GM19238 (cell line): ENCODE measurements at regions not wholly inside any gene's neighbourhood (a gene's known extent, or its start where the extent isn't known, plus 50 kb on each side); places are given as distances from the start of the nearest gene placed in this dataset.
"Not testable (repeated sequence)": the region's sequence is repeated elsewhere in the genome, so short reads cannot be mapped to it uniquely, and the experiment has no call there.

ENCODE experiments used
- DNase-seq: peaks from one replicate; pipeline ENCODE4 v3.0.0; 2011; ENCODE audit warnings: low spot score; ENCODE audit not compliant: insufficient read length

DNA sequence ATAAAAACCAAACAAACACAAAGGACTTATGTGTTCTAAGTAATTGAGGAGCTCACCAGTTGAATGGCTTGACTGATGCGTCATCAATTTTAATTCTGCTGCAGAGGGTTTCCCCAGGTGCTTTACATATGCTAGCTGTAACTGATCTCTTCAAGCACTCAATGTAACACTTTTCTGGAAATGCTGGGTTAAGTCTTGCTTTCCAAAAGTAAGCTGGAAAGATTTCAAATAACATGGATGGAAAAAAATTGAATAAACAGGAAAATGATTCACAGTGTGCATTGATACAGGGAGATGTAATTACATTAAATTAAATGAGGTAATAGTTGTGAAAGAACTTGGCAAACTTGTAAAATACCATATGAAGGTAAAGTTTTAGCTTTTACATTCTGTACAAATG is 186.7 kb upstream of the WDFY3 start:
- DNase-seq, result no peak

DNA sequence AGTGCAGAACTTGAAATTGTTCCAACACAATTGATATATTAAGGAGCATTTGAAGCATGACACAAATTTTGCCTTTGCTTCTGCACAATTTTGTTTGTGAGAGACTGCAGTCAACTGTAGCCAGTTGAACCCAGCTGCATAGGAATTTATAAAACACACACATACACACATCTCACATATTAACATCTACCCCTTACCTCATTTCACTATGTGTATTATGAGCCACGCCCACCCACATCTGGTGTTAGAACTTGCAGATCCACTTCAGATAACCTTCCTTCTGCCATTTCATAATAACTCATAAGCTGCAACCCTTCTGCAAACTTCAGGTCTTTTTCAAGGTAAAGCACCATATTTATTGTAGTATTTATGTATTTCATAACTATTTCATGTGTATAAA is 188.1 kb upstream of the WDFY3 start:
- no peak for DNase-seq

DNA sequence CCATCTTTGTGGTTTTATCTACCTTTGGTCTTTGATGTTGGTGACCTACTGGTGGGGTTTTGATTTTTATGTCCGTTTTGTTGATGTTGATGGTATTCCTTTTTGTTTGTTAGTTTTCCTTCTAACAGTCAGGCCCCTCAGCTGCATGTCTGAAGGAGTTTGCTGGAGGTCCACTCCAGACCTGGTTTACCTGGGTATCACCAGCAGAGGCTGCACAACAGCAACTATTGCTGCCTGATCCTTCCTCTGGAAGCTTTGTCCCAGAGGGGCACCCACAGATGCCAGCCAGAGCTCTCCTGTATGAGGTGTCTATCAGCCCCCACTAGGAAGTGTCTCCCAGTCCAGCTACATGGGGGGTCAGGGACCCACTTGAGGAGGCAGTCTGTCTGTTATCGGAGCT is 199.3 kb upstream of the WDFY3 start:
- no peak for DNase-seq

DNA sequence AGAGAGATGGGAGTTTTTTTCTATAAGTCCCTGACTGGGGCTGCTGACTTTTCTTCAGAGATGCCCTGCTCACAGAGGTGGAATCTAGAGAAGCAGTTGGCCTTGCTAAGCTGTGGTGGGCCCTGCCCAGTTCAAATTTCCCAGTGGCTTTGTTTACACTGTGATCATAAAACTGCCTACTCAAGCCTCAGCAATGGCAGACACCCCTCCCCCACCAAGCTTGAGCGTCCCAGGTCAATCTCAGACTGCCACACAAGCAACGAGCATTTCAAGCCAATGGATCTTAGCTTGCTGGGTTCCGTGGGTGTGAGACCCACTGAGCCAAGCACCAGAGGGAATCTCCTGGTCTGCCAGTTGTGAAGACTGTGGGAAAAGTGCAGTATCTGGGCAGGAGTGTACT is 199.8 kb upstream of the WDFY3 start:
- DNase-seq, result no peak

DNA sequence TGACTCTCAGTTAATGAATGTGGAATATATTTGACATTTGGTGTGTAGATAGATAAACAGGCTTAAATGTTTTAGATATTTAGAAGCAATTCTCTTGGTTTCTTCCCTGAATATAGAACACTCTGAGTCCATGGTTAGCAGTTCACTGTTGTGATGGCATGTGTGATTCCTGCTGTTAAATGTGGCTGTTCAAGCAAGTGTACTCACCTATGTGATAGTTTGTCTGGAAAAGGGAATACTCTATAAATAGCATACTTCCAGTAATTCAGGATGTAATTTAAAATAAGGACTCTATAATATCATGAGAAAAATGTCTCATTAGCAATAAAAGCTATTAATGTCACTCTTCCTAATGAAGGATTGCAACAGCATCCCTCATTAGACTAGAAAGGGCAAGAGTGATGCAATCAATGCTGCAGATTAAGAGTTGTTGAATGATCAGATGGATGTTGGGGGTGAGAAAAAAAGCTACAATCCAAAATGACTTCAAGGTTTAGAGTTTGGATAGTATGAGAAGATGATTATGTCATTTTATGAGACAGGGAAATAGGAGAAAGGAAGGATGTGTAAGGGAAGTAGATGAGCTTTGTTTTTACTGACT is 201.8 kb upstream of the WDFY3 start:
- no peak for DNase-seq

DNA sequence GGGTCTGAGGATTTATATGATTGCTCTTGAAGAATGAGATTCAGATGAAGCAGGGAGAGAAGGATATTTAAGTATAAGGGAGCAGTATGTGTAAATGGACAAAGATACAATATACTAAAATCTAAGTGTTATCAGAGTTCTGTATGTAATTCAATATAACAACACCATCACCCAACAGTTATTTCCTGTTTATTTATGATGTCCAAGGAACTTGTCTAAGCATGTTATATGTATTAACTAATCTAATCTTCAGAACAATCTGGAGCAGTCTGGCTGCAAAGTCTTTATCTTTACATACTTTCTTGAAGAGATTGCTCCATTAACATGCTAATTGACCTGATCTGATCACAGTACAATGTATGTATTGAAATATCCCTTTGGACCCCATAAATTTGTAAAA is 203.8 kb upstream of the WDFY3 start:
- no peak for DNase-seq

DNA sequence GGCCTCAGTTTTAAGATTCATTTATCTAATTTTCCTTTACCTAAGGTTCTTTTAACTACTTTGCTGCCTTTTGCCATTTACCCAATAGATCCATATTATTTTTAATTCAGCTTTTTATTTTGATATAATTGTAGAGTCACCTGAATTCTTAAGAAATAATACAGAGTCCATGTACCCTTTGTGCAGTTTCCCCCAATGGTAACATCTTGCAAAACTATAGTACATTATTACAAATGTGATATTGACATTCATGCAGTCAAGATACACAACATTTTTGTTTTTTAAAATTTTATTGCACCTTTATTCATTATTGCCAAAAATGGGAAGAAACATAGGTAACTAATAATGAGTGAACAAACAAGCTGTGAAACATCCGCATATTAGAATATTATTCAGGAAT is 208.7 kb upstream of the WDFY3 start:
- no peak for DNase-seq

DNA sequence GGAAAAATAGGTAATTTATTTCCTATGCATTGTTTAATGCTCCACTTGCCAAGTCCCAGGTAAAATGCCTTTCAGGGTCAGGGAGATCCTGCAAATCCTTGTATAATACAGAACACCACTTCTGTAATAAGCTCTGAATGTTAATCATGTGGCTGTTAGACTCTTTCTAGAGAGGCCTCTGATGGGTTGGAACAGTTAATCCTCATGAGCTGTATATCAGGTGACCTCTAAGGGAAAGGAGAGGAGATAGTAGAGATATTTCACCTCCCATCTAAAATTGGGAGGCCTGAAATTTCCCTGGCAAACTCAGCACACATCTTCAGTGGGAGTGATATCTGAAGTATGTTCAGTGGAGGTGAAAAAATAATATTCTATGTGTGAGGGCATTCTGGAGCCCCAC is 210.6 kb upstream of the WDFY3 start:
- DNase-seq, result no peak

DNA sequence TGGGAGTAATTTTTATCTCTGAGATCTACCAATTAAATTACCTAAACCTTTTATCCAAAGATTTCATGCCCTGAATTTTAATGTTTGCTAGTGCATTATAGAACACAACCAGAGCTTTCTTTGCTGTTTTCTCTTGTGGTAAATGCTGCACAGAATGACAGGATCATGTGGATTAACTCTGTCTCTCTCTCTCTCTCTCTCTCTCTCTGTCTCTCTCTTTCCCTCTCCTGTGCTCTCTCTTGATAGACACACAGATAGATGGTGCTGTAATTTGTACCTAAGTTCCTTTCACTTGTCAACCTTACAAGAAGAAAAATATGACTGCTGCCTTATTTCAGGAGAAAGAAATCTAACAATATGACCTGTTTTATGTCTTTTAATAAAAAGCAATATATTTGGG is 211.2 kb upstream of the WDFY3 start:
- DNase-seq, result no peak

DNA sequence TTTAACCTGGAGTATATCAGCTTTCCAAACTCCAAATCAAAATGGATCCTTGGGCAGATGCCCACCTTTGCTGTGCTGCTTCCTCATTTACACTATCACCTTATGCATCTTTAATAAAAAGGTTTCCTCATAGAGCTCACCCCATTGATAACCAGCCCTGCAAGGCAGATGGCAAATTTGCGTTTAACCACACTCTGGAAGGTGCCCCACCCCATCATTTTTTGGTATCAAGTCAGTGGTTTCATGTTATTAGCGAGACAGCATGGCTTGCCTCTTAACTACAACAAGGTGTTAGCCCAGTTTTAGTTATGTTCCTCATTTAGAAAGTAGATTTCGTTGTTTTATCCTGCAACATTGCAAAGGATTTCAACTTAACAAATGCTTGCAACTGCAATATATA is 214.0 kb upstream of the WDFY3 start:
- DNase-seq, result no peak

DNA sequence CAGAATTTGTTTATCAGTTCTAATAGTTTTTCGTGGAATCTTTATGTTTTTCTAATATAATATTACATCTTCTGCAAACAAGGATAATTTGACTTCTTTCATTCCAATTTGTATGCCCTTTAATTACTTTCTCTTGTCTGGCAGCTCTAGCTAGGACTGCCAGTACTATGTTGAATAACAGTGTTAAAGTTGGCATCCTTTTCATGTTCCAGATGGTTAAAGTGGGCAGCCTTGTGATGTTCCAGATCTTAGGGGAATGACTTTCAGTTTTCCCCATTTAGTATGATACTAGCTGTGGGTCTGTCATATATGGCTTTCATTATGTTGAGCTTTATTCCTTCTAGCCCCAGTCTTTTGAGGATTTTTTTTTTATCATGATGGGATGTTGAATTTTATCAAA is 220.6 kb upstream of the WDFY3 start:
- DNase-seq, result no peak

DNA sequence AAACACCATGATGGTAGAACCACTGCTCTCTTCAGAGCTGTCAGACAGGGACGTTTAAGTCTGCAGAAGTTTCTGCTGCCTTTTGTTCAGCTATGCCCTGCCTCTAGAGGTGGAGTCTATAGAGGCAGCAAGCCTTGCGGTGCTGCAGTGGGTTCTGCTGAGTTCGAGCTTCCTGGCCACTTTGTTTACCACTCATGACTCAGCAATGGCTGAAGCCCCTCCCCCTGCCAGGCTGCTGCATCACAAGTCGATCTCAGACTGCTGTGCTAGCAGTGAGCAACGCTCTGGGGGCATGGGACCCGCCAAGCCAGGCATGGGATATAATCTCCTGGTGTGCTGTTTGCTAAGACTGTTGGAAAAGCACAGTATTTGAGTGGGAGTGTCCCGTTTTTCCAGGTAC is 229.5 kb upstream of the WDFY3 start:
- DNase-seq, result not testable (repeated sequence)

DNA sequence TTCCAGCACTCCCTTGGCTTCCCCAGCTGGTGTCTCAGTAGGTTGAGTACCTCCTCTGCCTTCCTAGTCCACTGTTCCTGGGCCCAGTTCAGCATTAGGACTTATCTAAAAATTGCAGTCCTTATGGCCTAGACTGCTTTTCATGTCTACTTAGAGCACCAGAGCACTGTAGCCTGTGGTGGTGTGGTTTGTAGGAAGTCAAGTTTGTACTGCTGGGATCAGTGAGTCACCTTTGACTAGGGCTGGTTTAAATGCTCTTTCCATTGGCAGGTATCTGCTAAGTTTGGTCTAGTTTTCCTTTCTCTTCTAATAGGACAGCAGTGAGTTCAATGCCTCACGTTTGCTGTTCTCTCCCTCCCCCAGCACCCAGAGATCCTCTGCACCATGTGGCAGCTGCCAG is 233.6 kb upstream of the WDFY3 start:
- no peak for DNase-seq

DNA sequence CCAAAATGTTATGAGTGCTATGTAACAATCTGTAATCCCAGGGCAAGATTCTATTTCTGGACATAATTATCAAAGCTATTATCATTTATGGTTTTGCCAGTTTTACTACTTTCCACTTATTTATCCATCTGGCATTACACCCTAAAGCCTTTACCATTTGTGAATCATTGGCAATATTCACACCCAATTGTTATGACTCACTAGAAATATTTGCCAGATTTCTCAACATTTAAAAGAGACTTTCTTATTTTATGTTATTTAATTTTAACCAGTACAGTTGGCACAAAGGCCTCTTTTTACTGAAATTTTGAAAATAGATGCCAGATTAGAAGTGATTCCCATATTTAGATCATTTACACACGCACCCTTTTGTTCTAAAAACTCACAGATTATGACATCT is 242.7 kb upstream of the WDFY3 start:
- DNase-seq, result no peak

DNA sequence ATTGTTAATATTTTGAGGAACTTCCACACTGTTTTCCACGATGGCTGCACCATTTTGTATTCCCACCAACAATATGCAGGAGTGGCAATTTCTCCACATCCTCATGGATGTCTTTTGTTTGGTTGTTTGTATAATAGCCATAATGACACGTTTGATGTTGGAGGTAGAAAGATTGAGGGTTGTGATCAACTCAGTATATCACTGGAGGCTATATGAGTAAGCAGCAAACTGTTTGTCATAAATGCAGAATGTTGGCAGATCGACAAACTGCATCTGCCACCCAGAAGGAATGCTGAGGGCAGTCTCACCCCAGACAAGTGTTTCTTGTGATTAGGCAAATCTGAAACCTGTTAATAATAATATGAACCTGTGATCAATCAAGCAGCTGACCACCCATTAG is 243.9 kb upstream of the WDFY3 start:
- DNase-seq, result no peak

DNA sequence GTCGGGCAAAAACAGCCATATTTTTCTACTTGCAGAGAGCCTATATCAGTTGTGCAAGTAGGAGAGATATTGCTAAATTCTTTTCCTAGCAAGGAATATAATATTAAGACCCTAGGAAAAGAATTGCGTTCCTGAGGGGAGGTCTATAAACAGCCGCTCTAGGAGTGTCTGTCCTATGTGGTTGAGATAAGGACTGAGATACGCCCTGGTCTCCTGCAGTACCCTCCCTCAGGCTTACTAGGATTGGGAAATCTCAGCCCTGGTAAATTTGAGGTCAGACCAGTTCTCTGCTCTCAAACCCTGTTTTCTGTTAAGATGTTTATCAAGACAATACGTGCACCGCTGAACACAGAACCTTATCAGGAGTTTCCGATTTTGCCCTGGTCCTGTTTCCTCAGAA is 250.1 kb upstream of the WDFY3 start:
- DNase-seq, result not testable (repeated sequence)

DNA sequence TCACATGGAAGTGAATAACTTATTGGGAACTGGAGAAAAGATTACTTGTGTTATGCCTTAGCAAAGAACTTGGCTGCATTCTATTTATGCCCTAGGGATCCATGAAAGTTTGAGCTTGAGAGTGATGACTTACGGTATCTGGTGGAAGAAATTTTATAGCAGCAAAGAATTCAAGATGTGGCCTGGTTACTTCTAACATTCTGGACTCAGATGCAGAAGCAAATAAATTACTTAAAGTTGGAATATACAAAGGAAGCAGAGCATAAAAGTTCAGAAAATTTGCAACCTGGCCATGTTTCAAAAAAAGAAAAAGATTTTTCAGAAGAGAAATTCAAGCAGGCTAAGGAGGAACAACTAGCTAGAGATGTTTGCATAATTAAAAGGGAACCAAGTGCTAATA is 252.3 kb upstream of the WDFY3 start:
- no peak for DNase-seq

DNA sequence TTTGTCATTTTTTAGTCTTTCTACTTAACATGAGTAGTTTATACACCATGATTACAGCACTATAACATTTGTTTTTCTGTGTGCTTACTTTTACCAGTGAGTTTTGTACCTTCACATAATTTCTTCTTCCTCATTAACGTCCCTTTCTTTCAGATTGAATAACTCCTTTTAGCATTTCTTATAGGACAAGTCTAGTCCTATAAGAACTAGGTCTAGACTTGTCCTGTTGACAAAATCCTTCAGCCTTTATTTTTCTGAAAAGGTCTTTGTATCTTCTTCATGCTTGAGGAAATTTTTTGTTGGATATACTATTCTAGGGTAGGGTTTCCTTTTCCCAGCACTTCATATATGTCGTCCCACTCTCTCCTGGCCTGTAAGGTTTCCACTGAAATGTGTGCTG is 253.3 kb upstream of the ARHGAP24 start:
- no peak for DNase-seq

DNA sequence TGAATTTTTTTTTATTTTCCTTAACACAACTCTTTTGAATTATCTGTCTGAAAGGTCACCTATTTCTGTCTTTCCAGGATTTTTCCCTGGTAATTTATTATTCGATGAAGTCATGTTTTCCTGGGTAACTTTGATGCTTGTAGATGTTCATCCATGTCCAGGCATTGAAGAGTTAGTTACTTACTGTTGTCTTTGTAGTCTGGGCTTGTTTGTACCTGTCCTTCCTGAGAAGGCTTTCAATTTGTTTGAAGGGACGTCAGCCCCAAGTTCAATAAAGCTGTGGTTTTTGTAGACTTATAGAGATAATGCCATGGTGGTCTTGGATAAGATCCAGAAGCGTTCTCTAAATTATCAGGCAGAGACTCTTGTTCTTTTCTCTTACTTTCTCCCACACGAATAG is 252.4 kb upstream of the ARHGAP24 start:
- DNase-seq, result no peak

DNA sequence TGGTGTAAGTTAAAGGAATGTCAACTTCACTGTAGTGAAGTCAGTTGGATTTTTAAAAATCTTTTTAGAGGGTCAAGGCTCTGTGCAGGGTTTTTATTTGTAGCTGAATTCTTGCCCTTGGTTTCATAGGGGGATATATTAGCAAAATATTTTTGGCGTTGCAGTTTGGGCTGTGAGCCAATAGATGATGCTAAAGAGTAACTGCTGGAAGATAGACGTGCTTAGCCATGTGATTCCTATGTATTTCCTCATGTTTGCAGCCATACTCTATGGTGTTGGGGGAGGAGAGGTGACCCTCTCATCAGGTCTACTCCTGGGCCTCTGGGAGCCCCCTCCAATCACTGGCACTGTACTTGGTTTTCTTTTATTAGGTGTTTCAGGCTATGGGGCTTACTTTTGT is 246.7 kb upstream of the ARHGAP24 start:
- DNase-seq, result no peak

DNA sequence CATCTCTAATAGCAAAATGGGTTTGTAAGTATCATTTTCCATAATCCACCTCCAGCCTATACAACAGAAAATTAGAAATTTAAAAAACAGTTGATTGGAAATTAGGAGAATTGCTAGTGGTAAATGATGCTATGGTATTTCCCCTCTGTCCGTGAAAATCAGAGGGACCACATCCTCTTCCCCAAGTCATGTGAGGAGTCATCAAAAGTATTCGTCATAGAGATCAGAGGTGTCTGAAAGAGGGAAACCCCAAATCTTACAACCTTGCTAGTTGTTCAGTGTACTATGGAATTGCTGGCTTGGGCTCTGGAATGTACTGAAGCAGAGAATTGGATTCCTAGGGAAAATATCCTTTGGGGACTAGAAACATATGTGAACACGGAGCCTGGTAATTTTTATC is 241.4 kb upstream of the ARHGAP24 start:
- no peak for DNase-seq

DNA sequence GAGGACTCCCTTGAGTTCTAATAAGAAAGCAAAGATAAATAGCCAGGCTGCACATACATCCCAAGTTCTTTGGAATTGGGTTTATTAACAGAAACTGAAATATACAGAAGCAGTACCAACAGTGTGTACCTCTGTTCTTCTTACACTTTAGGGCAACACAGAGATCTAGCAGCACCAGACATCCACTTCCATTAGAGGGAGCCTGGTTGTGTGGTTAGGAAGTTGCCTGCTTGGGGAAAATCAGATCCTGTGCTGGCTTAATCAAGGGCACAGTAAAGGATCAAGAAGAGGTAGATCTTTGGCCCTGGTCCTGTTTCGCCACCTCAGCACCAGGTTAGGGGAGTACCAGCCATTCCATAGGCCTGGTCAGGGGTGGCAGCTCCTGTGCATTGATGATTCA is 231.1 kb upstream of the ARHGAP24 start:
- no peak for DNase-seq

DNA sequence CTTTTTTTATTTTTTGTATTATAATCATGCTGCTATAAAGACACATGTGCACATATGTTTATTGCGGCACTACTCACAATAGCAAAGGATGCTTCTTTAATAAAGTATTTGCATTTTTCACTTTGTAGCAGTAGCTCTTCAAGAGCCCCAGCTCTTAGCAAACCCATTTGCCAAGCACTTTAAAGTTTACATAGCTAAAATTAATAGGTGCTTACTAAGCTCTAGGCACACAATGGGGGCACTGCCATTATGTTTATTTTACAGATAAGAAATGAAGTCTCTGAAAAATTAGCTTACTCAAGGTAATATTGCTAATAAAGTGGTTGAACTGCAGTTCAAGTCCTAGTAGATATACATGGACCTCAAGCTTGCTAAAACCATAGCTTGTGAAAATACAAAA is 230.3 kb upstream of the ARHGAP24 start:
- no peak for DNase-seq

DNA sequence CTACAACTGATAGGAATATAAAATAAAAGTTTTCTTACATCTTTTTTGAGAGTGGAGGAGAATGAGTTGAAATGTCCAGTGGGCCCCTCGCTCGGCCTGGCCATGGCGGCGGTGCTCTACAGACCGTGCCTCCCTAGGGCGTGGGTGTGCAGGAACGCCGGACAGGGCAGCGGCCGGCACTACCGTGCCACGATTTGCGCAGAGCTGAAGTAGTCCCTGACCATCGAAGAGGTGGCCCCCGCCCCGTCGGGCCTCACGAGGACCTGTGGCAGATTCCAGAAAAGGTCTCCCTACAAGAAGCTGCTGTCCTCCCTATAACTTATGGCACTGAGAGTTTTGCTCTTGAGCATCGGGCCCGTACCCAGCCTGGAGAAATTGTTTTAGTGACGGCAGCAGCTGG is 228.9 kb upstream of the ARHGAP24 start:
- no peak for DNase-seq
